Endothelial cell of umbilical vein (primary cell): ENCODE measurements at regions not wholly inside any gene's neighbourhood (a gene's known extent, or its start where the extent isn't known, plus 50 kb on each side); places are given as distances from the start of the nearest gene placed in this dataset.
"Not testable (repeated sequence)": the region's sequence is repeated elsewhere in the genome, so short reads cannot be mapped to it uniquely, and the experiment has no call there.

Experiments
- BruUV-seq: library from RNA; stranded (reverse); fragments of 400-500 nt; replicated peaks from 2 replicates; lab custom pipeline; 2021; lab: Mats Ljungman, UMichigan
- CTCF ChIA-PET: fragments of 300-600, 350-600 bp; sonication (Branson Sonifier 250); formaldehyde crosslinking; loops from one replicate; lab custom pipeline; 2021; ENCODE audit warnings: antibody characterized with exemption, inconsistent platforms; lab: Charles Lee
- POLR2A ChIA-PET: fragments of 300-600, 350-600 bp; sonication (Branson Sonifier 250); formaldehyde crosslinking; loops from one replicate; lab custom pipeline; 2021; ENCODE audit warnings: antibody characterized with exemption, inconsistent platforms; lab: Charles Lee
- DNase-seq: peaks from one replicate; pipeline ENCODE4 v3.0.0-alpha.2; 2011; ENCODE audit warnings: low read depth, low spot score
- FAIRE-seq: peaks from 2 replicates; lab custom pipeline; 2011; peaks lifted over from hg19 to GRCh38; lab: Jason Lieb, UNC
- H2AFZ ChIP-seq: 2 replicates; pipeline ENCODE4 v1.6.0; 2012; ENCODE audit warnings: low read depth, low read length, control low read depth, inconsistent platforms
- H3K27ac ChIP-seq: 2 replicates; pipeline ENCODE4 v1.5.1; 2011; ENCODE audit warnings: low read depth, mild to moderate bottlenecking, control low read depth, low read length, moderate library complexity; ENCODE audit not compliant: insufficient read depth
- H3K27me3 ChIP-seq, 2 experiments: 2 replicates each; pipeline versions ENCODE4 v1.6.0 to v1.6.1; 2011; ENCODE audit warnings: low read length in 2 of 2, mixed read lengths in 1 of 2; ENCODE audit not compliant: control insufficient read depth in 2 of 2, insufficient read depth in 2 of 2
- H3K36me3 ChIP-seq, 2 experiments: 2 replicates in 1 of 2; 3 replicates in 1 of 2; pipeline ENCODE4 v1.5.1; 2011; ENCODE audit warnings: low read length in 2 of 2, mild to moderate bottlenecking in 1 of 2, moderate library complexity in 1 of 2; ENCODE audit not compliant: control insufficient read depth in 2 of 2, insufficient read depth in 2 of 2; ENCODE audit errors: extremely low read depth in 1 of 2
- H3K4me1 ChIP-seq: 3 replicates; pipeline ENCODE4 v1.5.1; 2011; ENCODE audit warnings: mild to moderate bottlenecking, low read length; ENCODE audit not compliant: control insufficient read depth, insufficient read depth; ENCODE audit errors: extremely low read depth
- H3K4me2 ChIP-seq: 2 replicates; pipeline ENCODE4 v1.6.1; 2011; ENCODE audit warnings: low read length, control low read depth, mixed read lengths; ENCODE audit not compliant: insufficient read depth
- H3K4me3 ChIP-seq, 3 experiments: fragments of 200-600 bp in 1 of 3; sonication (generic), shearing (Covaris generic) in 1 of 3; replicated peaks in 1 of 3; 2 replicates each; pipeline ENCODE4 v1.5.1; 2011 to 2016; ENCODE audit warnings: control low read depth in 3 of 3, low read length in 3 of 3, mild to moderate bottlenecking in 2 of 3, inconsistent platforms in 1 of 3, low read depth in 1 of 3, moderate library complexity in 1 of 3; ENCODE audit not compliant: insufficient read depth in 1 of 3
- H3K79me2 ChIP-seq: 2 replicates; pipeline ENCODE4 v1.6.0; 2012; ENCODE audit warnings: low read length, inconsistent platforms; ENCODE audit not compliant: control insufficient read depth, insufficient read depth
- H3K9ac ChIP-seq: replicated peaks from 2 replicates; pipeline ENCODE3; 2011; ENCODE audit warnings: low read length, control low read depth; ENCODE audit not compliant: insufficient read depth; ENCODE audit errors: extremely low read depth
- H3K9me1 ChIP-seq: replicated peaks from 3 replicates; pipeline ENCODE4 v1.6.0; 2011; ENCODE audit warnings: mild to moderate bottlenecking, low read length; ENCODE audit not compliant: control insufficient read depth, insufficient read depth; ENCODE audit errors: extremely low read depth
- H3K9me3 ChIP-seq: replicated peaks from 2 replicates; pipeline ENCODE4 v1.5.1; 2012; ENCODE audit warnings: low read length, inconsistent platforms; ENCODE audit not compliant: control insufficient read depth, insufficient read depth
- H4K20me1 ChIP-seq: replicated peaks from 2 replicates; pipeline ENCODE3; 2011; ENCODE audit warnings: mild to moderate bottlenecking, low read length; ENCODE audit not compliant: control insufficient read depth, insufficient read depth; ENCODE audit errors: extremely low read depth
- EZH2 ChIP-seq: IDR thresholded peaks from 2 replicates; pipeline ENCODE4 v1.6.1; 2012; ENCODE audit warnings: borderline replicate concordance, low read depth, mild to moderate bottlenecking, moderate library complexity, low read length, inconsistent platforms; ENCODE audit not compliant: severe bottlenecking
- FOS ChIP-seq: IDR thresholded peaks from 2 replicates; pipeline ENCODE4 v1.6.1; 2011; ENCODE audit warnings: mild to moderate bottlenecking, low read length, moderate library complexity, borderline replicate concordance; ENCODE audit not compliant: insufficient read depth
- GATA2 ChIP-seq: IDR thresholded peaks from 2 replicates; pipeline ENCODE4 v1.7.0; 2011; ENCODE audit warnings: low read depth, mild to moderate bottlenecking, moderate library complexity, mixed read lengths, low read length; ENCODE audit not compliant: insufficient read length, insufficient read depth
- JUN ChIP-seq: IDR thresholded peaks from 2 replicates; pipeline ENCODE4 v1.6.1; 2011; ENCODE audit warnings: borderline replicate concordance, low read depth; ENCODE audit not compliant: insufficient read length, insufficient read depth
- MYC ChIP-seq: IDR thresholded peaks from one replicate; pipeline ENCODE4 v1.6.1; 2011; ENCODE audit warnings: mild to moderate bottlenecking, low read depth, low read length
- POLR2A ChIP-seq: IDR thresholded peaks from 2 replicates; pipeline ENCODE4 v1.6.1; 2012; ENCODE audit warnings: low read depth, mild to moderate bottlenecking, control low read depth, low read length
- POLR2AphosphoS5 ChIP-seq: IDR thresholded peaks from 2 replicates; pipeline ENCODE4 v1.6.1; 2012; ENCODE audit warnings: low read depth, mild to moderate bottlenecking, control low read depth, low read length, moderate library complexity; ENCODE audit not compliant: insufficient read depth
- dilution Hi-C: fragments of 300-500 bp; cut with MboI; formaldehyde crosslinking; loops from one replicate; pipeline ENCODE4 v1.15.0; 2019; ENCODE audit warnings: low sequenced_read_pairs; ENCODE audit not compliant: extremely low pct_ligation_motif_present
- intact Hi-C: fragments of 100-400 bp; cut with micrococcal nuclease; formaldehyde crosslinking; loops from one replicate; pipeline ENCODE4 v1.10.0; 2022
- TF ChIP-seq, protein P1 (sequence below), 2 donors: IDR thresholded peaks; 1 replicate in 1 of 2; 2 replicates in 1 of 2; pipeline ENCODE4 v1.5.1; 2011; ENCODE audit warnings: low read length in 2 of 2, mild to moderate bottlenecking in 2 of 2, moderate library complexity in 2 of 2, control low read depth in 1 of 2, inconsistent platforms in 1 of 2, low read depth in 1 of 2; ENCODE audit not compliant: insufficient read depth in 1 of 2; ENCODE audit errors: extremely low read depth in 1 of 2
- TF ChIP-seq, protein P2 (sequence below): IDR thresholded peaks from 2 replicates; pipeline ENCODE4 v1.6.1; 2011; ENCODE audit not compliant: insufficient read depth, insufficient read length

DNA sequence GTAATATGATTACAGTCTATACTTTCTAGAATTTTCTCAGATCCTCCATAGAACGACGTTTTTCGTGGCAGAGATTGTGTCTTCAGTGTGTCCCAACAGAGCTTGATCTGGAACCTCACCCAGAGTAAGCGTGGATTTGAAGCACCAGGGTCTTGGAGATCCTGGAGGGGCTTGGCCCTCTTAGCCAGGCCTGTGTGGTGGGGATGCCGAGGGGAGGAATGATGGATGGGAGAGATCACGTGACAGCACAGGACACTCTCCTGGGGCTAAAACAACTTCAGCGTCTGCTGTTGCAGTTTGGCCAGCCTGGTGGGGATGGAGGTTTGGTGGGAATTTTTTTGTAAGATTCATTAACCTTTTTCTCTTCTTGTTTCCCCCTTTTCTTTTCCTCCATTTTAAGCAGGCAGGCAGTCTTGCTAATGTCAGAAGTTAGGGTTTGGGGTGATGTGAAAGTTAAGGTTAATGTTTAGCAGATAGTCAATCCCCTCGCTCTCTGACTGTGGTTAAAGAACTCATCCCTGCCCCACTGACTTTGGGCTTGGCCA is 100.7 kb upstream of the SULF2 start:
- H3K4me1 ChIP-seq: no peaks in the 10 kb centered on the region
- dilution Hi-C loops (no loop called here), intact Hi-C loops (no loop called here)
- no peaks in the 10 kb centered on the region for H3K9me1 ChIP-seq
- no peak overlapping the region for H3K4me3 ChIP-seq
- no peaks in the 10 kb centered on the region for H3K36me3 ChIP-seq
- H3K9ac ChIP-seq: no peak overlapping the region
- no peaks in the 10 kb centered on the region for H3K79me2 ChIP-seq
- H3K9me3 ChIP-seq: no peaks in the 10 kb centered on the region
- no peaks in the 10 kb centered on the region for H4K20me1 ChIP-seq
- no peak for FAIRE-seq
- ChIA-PET CTCF (no interaction called here), POLR2A (no interaction called here)
- BruUV-seq: no TSS peak
- H3K4me2 ChIP-seq: no peak overlapping the region
- no peak overlapping the region for H3K27ac ChIP-seq
- TF ChIP-seq GATA2 (no peak), JUN (no peak), POLR2A (no peak), EZH2 (no peak), MYC (no peak), POLR2AphosphoS5 (no peak), FOS (no peak)
- TF ChIP-seq, protein P1, sequence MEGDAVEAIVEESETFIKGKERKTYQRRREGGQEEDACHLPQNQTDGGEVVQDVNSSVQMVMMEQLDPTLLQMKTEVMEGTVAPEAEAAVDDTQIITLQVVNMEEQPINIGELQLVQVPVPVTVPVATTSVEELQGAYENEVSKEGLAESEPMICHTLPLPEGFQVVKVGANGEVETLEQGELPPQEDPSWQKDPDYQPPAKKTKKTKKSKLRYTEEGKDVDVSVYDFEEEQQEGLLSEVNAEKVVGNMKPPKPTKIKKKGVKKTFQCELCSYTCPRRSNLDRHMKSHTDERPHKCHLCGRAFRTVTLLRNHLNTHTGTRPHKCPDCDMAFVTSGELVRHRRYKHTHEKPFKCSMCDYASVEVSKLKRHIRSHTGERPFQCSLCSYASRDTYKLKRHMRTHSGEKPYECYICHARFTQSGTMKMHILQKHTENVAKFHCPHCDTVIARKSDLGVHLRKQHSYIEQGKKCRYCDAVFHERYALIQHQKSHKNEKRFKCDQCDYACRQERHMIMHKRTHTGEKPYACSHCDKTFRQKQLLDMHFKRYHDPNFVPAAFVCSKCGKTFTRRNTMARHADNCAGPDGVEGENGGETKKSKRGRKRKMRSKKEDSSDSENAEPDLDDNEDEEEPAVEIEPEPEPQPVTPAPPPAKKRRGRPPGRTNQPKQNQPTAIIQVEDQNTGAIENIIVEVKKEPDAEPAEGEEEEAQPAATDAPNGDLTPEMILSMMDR (IDR thresholded peaks at IDR 0.05; ENCODE audit: extremely low read depth in 1 of 2, insufficient read depth in 1 of 2, low read depth in 1 of 2, low read length in 2 of 2): no peak
- TF ChIP-seq, protein P2, sequence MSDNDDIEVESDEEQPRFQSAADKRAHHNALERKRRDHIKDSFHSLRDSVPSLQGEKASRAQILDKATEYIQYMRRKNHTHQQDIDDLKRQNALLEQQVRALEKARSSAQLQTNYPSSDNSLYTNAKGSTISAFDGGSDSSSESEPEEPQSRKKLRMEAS: no peak
- no peaks in the 10 kb centered on the region for H3K27me3 ChIP-seq
- DNase-seq: no peak
- H2AFZ ChIP-seq: no peak overlapping the region

DNA sequence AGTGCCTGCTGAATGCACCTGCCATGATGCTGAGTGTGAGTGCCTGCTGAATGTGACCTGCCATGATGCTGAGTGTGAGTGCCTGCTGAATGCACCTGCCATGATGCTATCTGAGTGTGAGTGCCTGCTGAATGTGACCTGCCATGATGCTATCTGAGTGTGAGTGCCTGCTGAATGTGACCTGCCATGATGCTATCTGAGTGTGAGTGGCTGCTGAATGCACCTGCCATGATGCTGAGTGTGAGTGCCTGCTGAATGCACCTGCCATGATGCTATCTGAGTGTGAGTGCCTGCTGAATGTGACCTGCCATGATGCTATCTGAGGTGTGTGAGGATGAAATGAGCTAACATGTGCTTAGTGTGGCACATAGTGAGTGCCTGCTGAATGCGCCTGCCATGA is 98.7 kb upstream of the SULF2 start:
- H2AFZ ChIP-seq, H3K79me2 ChIP-seq, H3K27ac ChIP-seq, H3K9ac ChIP-seq, H3K4me1 ChIP-seq, H3K4me2 ChIP-seq, H4K20me1 ChIP-seq, BruUV-seq, POLR2A ChIA-PET, DNase-seq, H3K9me1 ChIP-seq, dilution Hi-C loops, H3K36me3 ChIP-seq, H3K27me3 ChIP-seq, intact Hi-C loops, FAIRE-seq, H3K4me3 ChIP-seq, H3K9me3 ChIP-seq: not testable (repeated sequence)
- CTCF ChIA-PET: interaction anchor here (1.4 to 1.7 kb wide), 2 partner anchors 11 to 737 kb away, joined by 4 read pairs; no protein-coding TSS in a partner anchor
